Nucleus accumbens (tissue), 56 donors: ENCODE measurements at regions not wholly inside any gene's neighbourhood (a gene's known extent, or its start where the extent isn't known, plus 50 kb on each side); places are given as distances from the start of the nearest gene placed in this dataset.

Source experiments
- DNase-seq, 56 donors: peaks; one replicate each; lab custom pipeline; 2025; lab: John Stamatoyannopoulos, UW

DNA sequence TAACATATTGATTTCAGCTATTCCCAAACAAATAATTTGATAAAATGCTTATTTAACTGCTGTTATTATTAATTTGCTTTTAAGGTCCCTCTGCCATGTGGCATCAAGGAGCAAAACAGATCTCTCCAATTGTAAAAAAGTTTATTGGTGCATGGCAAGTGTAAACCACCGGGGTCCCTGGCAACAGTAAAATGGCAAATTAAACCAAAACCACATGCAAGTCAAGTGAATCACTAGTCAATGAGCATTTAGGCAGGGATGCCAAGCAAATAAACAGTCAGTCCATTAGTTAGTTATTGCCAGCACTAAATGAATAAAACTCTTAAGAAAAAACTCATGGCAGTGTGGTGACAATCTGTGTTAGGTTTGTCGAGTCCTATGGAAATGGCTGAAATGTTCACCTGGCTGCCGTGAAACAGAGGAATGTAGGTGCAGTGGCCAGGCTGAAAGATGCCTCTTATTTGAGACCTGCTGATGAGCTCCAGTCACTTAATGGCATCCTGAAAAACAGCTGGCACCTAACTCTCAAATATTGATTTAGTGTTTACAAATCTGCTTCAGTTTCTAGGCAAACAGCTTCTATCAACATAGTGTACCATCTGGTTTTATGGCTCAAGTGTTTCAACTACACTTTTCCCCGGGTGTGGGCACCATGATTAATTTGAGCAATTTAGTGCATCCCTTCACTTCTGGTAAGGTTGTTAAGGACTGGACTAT lies 296.5 kb upstream of the ITGA1 start:
- DNase-seq: no peak

DNA sequence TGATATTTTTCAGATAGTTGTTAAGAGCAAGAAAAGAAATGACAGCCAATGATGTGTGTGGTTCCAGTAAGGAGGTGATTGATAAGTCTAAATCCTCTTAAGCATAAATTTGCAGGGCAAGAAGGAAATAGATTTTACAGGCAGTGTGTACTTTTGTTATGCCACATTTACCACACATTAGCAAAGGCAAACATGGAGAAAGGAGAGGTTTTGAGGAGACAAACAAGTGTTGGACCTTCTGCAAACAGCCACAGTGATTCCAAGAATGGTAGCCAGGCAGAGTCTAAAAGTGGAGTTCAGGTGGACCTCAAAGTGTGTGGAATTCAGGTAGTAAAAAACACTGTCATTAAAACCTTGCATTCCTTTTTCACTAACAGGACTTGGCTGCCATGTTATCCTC lies 295.9 kb upstream of the ITGA1 start:
- no peak for DNase-seq

DNA sequence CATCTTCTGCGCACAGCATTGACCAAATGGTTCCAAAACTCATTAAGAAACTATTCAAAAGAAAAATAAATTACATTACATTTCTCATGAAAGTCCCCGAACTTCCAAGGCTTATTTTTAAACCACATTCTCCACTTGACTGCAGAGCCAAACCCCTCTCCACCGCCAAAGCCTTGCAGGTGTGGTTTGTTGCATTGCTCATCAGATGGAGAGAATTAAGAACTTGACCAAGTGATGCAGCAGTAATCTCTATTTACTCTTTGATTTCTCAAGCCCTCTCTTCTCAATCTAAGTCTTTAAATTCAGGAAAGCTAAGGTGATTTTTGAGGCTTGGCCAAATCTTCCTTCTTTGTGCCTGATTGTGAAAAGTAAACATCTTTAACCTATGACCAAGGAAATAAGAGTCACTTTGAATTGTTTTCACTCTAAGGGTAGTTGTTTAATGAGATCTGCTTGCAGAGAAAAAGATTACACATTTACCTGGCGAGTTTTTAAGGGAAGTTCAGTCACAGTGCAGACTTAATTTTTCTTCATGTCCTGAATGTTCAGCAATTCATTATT lies 290.5 kb upstream of the ITGA1 start:
- DNase-seq: no peak

DNA sequence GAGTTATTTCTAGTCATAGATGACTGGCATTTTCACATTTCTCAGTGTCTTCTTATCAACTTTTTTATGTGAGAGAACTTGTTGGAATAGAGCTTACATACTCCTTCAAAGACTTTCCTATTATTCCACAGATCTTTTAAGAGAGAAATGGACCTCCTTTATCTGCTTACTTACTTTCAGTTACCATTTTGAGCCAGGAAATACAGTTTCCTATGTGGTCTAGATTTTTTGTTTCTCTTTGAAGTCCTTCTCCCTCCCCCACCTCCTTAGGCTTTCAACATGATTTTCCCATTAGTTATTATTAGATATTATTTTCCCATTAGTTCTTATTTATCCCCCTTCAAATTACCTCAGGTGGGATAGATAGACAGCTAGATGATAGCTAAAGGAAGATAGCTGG lies 289.1 kb upstream of the ITGA1 start:
- DNase-seq: no peak

DNA sequence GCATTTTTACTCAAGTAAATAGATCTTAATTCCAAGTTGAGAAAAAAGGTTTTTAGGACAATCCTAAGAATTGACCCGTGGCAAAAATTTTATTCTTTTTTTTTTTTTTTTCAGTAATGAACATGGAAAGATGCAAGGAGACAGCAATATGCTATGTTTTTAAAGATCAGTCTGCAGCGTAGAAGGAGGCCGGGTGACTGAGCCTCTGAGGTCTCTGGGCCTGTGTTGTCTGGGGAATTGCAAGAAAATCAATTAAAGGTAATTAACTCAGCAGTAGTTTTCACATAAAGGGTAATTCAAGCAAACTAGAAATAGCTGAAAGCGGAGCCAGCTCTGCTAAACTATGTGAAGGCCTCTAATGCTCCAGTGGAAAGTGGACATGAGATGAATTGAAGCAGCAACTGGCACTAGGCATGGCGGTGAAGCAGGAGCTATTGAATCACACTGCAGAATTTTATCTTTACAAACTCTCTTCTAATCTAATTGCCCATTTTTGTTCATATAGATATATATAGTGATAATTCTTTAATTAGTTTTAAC lies 285.2 kb upstream of the ITGA1 start:
- no peak for DNase-seq

DNA sequence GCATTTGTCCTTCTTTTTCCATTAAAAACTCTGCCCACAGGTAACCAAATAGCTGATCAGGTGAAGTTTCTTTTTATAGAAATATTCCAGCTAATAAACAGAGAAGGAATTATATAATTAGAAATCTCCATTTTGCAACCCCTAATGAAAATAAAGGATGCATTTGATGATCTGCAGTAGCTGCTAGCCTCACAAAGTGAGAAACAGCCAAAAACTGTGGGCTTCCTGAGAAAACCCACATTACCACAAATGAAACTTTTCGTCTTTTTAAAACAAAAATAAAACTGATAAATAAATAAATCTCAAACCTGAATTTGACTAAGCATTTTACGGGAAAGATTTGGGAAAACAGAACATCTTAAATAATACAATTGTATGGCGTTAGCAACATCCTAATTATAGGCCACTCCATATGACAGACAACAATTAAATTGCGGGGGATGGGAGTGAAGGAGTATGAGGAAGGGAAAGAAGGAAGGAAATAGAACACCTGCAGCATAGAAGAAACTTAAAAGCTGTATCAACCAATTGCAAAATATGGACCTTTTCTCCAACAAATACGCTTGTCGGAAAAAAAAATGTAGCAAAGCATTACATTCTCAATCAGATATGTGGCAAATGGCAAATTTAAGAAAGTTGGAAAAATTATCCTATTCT lies 283.0 kb upstream of the ITGA1 start:
- DNase-seq: no peak

DNA sequence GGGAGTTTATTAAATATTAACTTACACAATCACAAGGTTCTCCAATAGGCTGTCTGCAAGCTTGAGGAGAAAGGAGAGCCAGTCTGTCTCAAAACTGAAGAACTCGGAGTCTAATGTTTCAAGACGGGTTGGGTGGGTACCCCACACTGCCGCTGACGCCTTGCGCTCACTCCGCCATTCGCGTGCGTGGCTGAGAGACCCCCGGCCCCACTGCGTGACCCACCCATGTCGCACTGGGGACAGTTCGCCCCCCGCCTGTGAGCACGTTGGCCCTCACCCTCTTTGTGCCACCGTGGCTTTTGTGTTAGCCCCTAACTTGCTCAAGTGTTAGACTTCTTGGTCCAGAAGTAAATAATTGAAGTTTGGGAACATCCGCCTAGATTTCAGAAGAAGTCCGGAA lies 270.0 kb upstream of the ITGA1 start:
- no peak for DNase-seq

DNA sequence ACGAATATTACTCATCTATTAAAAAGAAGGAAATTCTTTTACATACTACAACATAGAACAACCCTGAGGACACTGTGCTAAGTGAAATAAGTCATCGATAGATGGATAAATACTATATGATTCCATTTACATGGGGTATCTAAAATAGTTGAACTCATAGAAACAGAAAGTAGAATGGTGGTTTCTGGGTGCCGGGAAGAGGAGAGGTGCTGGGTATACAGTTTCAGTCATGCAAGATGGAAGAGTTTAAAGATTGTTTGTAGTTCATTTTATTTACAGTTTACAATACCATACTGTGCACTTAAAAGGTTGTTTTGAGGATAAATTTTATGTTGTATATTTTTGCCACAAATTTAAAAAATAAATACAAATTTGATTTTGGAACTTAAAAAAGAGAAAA lies 267.5 kb upstream of the ITGA1 start:
- no peak for DNase-seq

DNA sequence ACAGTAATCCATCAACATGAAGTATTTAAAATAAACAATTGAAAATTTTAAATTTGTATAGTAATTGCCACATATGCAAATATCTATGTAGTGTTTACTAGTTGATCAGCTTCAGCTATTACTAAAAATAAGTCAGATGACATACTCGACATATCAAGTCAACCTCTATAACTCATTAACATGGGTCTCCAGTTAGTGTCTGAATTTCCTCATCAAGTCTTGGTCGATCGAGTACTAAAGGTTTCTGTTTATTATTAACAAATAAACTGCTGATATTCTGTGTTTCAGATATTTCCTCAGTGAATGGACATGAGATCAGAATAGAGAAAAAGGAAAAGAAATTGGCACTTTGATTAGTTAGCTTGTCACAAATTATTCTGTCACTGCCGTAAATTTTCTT lies 266.5 kb upstream of the ITGA1 start:
- DNase-seq: no peak

DNA sequence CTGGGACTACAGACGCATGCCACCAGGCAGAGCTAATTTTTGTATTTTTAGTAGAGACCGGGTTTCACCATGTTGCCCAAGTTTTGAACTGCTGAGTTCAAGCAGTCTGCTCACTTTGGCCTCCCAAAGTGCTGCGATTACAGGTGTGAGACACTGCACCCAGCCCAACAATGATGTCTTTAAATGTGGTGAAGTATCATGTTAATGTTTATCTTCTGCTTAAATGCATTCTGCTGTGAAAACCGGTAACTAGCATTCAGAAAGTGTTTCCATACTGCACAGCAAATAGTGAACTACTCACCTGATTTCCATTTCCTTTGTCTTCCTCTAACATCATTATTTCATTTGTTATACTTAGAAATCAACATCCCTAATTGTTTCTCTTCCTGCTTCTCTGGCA lies 264.0 kb upstream of the ITGA1 start:
- DNase-seq: no peak

DNA sequence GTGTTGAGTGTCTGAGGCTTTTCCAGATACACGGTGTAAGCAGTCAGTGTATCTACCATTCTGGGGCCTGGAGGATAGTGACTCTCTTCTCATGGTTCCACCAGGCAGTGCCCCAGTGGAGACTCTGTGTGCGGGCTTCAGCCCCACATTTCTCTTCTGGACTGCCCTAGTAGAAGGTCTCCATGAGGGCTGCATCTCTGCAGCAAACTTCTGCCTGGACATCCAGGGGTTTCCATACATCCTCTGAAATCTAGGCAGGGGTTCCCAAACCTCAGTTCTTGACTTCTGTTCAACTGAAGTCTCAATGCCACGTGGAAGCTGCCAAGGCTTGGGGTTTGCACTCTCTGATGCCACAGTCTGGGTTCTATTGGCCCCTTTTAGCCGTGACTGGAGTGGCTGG lies 256.6 kb upstream of the ITGA1 start:
- no peak for DNase-seq

DNA sequence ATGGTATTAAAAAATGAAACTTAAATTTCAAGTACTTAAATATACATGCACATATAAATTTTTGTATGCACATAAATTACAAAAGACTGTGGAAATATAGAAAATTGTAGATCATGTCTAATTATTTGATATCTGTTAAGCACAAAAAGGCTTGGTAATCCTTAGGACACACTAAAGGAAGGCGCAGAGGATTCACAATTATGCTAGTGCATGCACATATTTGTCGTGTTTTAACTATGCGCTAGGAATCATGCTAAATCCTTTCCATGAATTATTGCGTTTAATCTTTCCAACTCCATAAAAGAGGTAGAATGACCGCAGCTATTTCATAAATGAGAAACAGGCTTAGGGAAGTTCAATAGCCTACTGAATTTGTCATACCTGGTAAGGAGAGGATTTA lies 244.1 kb upstream of the ITGA1 start:
- no peak for DNase-seq

DNA sequence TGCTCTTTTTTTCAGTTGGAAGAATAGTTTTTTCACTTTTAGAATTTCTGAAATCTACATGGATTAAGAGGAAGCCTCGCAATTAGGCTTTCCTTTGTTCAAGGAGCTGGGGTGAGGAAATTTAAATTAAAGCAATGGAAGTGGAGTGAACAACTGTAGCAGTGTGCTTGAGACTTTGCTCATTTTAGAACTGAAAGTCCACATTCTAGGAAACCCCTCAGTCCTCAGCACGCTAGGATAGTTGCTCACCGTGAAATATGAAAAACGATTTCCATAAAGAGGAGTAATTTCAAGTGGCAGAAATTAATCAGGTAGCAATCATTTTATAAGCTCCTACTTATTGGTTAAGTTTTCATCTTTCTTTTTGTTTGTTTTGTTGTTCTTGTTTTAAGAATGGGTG lies 243.0 kb upstream of the ITGA1 start:
- DNase-seq: no peak

DNA sequence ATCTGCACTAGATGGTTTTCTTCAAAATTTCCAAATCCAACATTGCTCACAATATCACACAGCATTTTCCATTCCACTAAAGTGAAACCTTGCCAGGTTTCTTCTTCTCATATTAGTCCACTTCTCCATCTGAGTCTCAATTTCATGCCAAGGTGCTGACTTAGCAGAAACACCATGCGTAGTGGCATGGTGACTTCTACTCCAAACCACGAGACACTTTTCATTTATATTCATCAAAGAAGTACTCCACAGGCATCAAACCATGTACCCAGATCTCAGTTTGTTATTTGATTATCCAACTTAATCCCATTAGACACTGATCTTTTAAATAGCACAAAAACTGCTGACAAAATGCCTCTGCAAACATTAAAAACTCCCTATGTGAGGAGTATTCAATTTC lies 233.4 kb upstream of the ITGA1 start:
- no peak for DNase-seq

DNA sequence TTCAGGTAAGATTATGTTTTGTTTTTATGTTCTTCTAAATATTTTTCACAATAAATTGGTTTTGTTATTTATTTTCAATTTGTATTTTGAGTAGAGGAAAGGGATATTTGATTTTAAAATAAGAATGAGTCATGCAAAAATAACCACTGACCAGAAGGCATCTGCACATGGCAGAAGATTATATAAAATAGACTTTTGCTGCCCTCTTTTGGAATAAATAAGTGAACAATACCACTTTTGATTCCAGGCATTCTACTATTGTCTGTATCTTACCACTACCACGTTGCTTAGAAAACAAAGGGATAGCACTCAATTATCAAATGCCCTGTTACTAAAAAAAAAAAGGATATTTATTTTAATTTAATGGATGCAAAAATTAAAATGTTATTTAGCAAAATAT lies 227.3 kb upstream of the ITGA1 start:
- DNase-seq: no peak

DNA sequence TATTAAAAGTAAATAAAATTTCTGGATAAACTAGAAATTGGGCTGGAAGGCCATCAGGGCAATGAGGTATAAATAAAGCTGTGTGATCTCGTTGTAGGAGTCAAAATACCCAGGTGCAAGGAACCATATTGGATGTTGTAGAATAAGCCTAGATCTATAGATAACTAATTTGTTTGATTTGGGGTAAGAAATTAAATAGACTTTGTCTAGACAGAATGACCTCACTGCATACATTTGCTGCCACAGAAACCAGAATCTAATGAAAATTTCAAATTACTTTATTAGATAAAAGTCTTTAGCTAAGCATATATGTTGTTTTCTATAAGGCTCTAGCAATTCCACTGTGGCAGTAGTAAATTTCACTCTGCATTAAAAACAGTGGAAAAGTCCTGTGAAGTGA lies 225.2 kb upstream of the ITGA1 start:
- no peak for DNase-seq

DNA sequence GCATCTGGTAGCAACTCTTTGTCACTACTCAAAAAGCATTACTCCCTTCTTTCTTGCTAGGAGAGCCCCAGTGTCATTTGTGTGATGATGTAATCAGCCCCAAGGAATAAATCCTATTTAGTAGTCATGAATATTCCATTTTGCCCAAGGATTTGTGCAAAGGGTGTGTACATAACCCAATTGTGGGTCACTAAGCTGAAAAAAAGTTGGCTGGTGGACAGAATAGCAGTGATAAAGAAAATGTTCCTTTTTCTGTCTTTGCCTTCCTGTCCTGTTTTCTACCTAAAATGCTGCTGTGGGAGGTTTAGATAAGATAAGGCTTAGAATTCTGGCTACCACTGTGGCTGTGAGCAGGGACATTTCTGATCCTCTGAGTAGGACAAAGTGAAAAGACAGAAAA lies 223.1 kb upstream of the ITGA1 start:
- DNase-seq: no peak

DNA sequence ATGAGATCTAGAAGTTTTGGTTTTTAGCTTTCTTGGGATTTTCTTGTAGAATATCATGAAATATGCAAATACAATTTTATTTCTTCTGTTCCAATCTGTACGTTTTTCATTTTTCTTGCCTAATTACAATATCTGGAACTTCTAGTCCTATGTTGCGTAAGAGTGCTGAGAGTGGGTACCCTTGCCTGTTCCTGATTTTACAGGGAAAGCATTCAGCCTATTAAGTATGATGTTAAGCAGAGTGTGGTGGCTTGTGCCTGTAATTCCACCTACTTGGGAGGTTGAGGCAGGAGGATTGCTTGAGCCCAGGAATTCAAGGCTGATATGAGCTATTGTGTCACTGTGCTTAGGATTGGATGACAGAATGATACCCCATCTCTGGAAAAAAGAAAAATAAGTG lies 210.2 kb upstream of the ITGA1 start:
- no peak for DNase-seq

DNA sequence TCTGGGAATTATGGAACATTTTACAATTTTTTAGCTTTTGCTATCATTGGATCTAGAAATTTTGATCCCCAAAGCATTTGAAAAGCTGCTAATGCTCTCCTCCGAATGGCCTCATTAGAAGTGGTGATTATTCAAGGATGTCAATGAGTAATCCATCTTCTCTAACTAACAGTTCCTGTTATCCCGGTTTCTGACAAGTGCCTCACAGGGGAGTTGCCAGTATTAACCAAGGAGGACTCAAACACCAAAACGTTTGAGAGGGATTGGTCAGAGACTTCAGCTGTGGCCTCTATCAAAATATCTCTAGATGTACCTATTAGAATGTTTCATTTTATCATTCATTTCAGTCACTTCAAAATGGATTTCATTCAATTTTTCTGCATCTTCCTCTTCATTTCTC lies 208.3 kb upstream of the ITGA1 start:
- no peak for DNase-seq

DNA sequence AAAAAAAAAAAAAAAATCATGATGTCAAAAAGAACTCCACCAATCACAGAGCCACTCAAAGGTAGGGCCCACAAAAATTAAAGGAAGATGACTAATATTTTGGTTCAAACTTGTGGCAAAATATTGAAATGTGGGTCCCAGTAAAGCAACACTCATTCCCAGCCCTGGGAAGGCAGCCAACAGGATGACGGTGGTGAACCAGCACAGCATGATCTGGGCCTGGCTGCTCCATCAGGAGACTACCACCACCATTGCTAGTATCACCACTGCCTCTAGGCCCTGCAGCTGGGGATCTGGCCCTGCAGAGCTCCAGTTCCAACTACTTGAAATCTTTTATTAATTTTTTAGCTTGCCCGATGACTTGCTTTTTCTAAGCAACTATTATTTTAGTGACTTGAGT lies 206.8 kb upstream of the ITGA1 start:
- no peak for DNase-seq

DNA sequence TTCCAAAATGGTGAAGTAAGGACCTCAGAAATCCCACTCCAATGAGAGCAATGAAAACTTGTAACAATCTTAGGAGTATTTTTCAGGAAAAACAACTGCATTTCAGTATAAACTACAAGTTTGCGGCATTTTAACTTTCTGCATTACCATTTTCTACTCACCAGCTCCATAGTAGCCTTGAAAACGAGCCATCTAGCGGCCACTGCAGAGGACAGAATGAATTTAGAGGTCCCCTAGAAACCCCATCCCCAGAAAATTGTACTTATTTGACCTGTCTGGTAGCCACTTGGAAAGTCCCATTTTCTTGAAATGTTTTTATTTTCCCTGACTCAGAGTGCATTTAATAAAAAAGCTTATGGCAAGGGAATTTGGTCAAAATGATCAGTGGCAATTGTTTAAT lies 205.4 kb upstream of the ITGA1 start:
- no peak for DNase-seq

DNA sequence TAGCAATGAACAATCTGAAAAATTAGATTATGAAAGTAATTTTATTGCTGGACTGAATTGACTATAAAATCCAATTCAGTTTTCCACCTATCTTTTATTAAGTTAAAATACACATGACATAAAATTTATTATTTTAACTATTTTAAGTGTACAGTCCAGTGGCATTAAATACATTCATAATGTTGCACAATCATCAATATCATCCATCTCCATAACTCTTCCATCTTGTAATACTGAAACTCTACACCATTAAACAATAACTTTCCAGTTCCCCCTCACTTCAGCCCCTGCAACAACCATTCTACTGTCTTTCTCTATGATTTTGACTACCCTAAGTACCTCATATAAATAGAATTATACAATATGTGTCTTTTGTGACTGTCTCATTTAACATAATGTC lies 200.6 kb upstream of the ITGA1 start:
- DNase-seq: no peak
